Caco-2 (cell line): ENCODE measurements at regions not wholly inside any gene's neighbourhood (a gene's known extent, or its start where the extent isn't known, plus 50 kb on each side); places are given as distances from the start of the nearest gene placed in this dataset.

ENCODE experiments used
- BruUV-seq: library from RNA; stranded (reverse); fragments of 400-500 nt; replicated peaks from 2 replicates; lab custom pipeline; 2021; lab: Mats Ljungman, UMichigan
- CTCF ChIA-PET: fragments of 300-600 bp; sonication (Branson Sonifier 250); formaldehyde crosslinking; loops from one replicate; lab custom pipeline; 2022; ENCODE audit warnings: antibody characterized with exemption; lab: Charles Lee
- POLR2A ChIA-PET: fragments of 300-600 bp; sonication (Branson Sonifier 250); formaldehyde crosslinking; loops from one replicate; lab custom pipeline; 2022; ENCODE audit warnings: antibody characterized with exemption; lab: Charles Lee
- DNase-seq, 2 experiments: peaks; one replicate each; pipeline versions ENCODE4 v3.0.0 to v3.0.0-alpha.2; 2020 to 2022
- H3K27me3 ChIP-seq: replicated peaks from 2 replicates; pipeline ENCODE4 v1.6.0; 2011; ENCODE audit warnings: low read length; ENCODE audit not compliant: control insufficient read depth, insufficient read depth
- H3K36me3 ChIP-seq: 2 replicates; pipeline ENCODE4 v1.5.1; 2011; ENCODE audit warnings: low read length; ENCODE audit not compliant: control insufficient read depth, insufficient read depth
- H3K4me1 ChIP-seq: fragments of 250-450 bp; sonication (Bioruptor Pico); 2 replicates; pipeline ENCODE4 v1.5.1; 2020; ENCODE audit warnings: mild to moderate bottlenecking
- H3K4me3 ChIP-seq: 2 replicates; pipeline ENCODE4 v1.5.1; 2011; ENCODE audit warnings: low read depth, mild to moderate bottlenecking, control low read depth, low read length
- H3K9me3 ChIP-seq: fragments of 250-450 bp; sonication (Bioruptor Pico); 2 replicates; pipeline ENCODE4 v1.5.1; 2020; ENCODE audit warnings: mild to moderate bottlenecking, moderate library complexity
- H3K27ac Mint-ChIP-seq: one replicate; pipeline ENCODE4 v1.8.0; 2022; ENCODE audit warnings: mixed read lengths; ENCODE audit not compliant: unreplicated experiment
- H3K27me3 Mint-ChIP-seq: one replicate; pipeline ENCODE4 v1.8.0; 2022; ENCODE audit warnings: mixed read lengths; ENCODE audit not compliant: insufficient read depth, unreplicated experiment
- H3K36me3 Mint-ChIP-seq: one replicate; pipeline ENCODE4 v1.8.0; 2022; ENCODE audit warnings: mild to moderate bottlenecking, mixed read lengths; ENCODE audit not compliant: insufficient read depth, unreplicated experiment
- H3K4me1 Mint-ChIP-seq: one replicate; pipeline ENCODE4 v1.8.0; 2022; ENCODE audit warnings: low read depth, mixed read lengths; ENCODE audit not compliant: unreplicated experiment
- H3K4me3 Mint-ChIP-seq: one replicate; pipeline ENCODE4 v1.8.0; 2022; ENCODE audit warnings: mild to moderate bottlenecking, moderate library complexity, mixed read lengths; ENCODE audit not compliant: unreplicated experiment
- H3K9me3 Mint-ChIP-seq: one replicate; pipeline ENCODE4 v1.8.0; 2022; ENCODE audit warnings: mixed read lengths; ENCODE audit not compliant: unreplicated experiment
- CTCF ChIP-seq, 2 experiments: fragments of 200-600 bp in 1 of 2; IDR thresholded peaks; 1 replicate in 1 of 2; 2 replicates in 1 of 2; pipeline versions ENCODE4 v1.5.1 to v1.8.0; 2011 to 2022; ENCODE audit warnings: antibody characterized with exemption in 1 of 2, control low read depth in 1 of 2, inconsistent platforms in 1 of 2, low read depth in 1 of 2, low read length in 1 of 2, mild to moderate bottlenecking in 1 of 2, moderate library complexity in 1 of 2; ENCODE audit not compliant: insufficient read depth in 1 of 2, severe bottlenecking in 1 of 2, unreplicated experiment in 1 of 2
- intact Hi-C: fragments of 100-400 bp; cut with micrococcal nuclease; formaldehyde crosslinking; loops from one replicate; pipeline ENCODE4 v1.10.0; 2022; ENCODE audit not compliant: unreplicated experiment

- Mint-ChIP-seq H3K27me3 (no peaks in the 10 kb centered on the region), H3K4me3 (peak overlapping the region; percentile 49), H3K27ac (peak overlapping the region; percentile 80), H3K9me3 (no peaks in the 10 kb centered on the region), H3K4me1 (peaks cover 11% of the 10 kb centered on the region), H3K36me3 (no peaks in the 10 kb centered on the region)
- no peak for DNase-seq
- BruUV-seq, result no TSS peak
- ChIA-PET POLR2A (no interaction called here), CTCF (interaction anchor here (0.6 kb wide), 1 partner anchor 536 kb away, joined by 3 read pairs; no protein-coding TSS in a partner anchor)
- no peak for TF ChIP-seq CTCF (IDR thresholded peaks at IDR 0.05; ENCODE audit: insufficient read depth in 1 of 2, low read depth in 1 of 2, low read length in 1 of 2, severe bottlenecking in 1 of 2, unreplicated experiment in 1 of 2)
- peaks cover 13% of the 10 kb centered on the region for H3K4me1 ChIP-seq
- H3K4me3 ChIP-seq, result no peak overlapping the region
- intact Hi-C loops, result loop anchor here (10.0 kb wide), 1 partner anchor 149 kb away; no protein-coding TSS in a partner anchor
- H3K9me3 ChIP-seq, result no peaks in the 10 kb centered on the region
- no peaks in the 10 kb centered on the region for H3K36me3 ChIP-seq
- H3K27me3 ChIP-seq, result no peaks in the 10 kb centered on the region
Observed at GRCh38 chr5:68433526-68433922, 218.0 kb downstream of the PIK3R1 start.

GRCh38 chr5:68433923-68434879 lies 218.6 kb downstream of the PIK3R1 start:
- TF ChIP-seq CTCF (IDR thresholded peaks at IDR 0.05; ENCODE audit: insufficient read depth in 1 of 2, low read depth in 1 of 2, low read length in 1 of 2, severe bottlenecking in 1 of 2, unreplicated experiment in 1 of 2), result no peak
- intact Hi-C loops, result loop anchor here (10.0 kb wide), 1 partner anchor 149 kb away; no protein-coding TSS in a partner anchor
- Mint-ChIP-seq H3K4me1 (peaks cover 11% of the 10 kb centered on the region), H3K9me3 (no peaks in the 10 kb centered on the region), H3K27ac (peak overlapping the region; percentile 80), H3K4me3 (peak overlapping the region; percentile 49), H3K36me3 (no peaks in the 10 kb centered on the region), H3K27me3 (no peaks in the 10 kb centered on the region)
- peak; percentile 72 to 89 for DNase-seq
- no peak overlapping the region for H3K4me3 ChIP-seq
- H3K4me1 ChIP-seq, result peaks cover 13% of the 10 kb centered on the region
- POLR2A ChIA-PET, result no interaction called here
- no peaks in the 10 kb centered on the region for H3K36me3 ChIP-seq
- no peaks in the 10 kb centered on the region for H3K9me3 ChIP-seq
- no peaks in the 10 kb centered on the region for H3K27me3 ChIP-seq
- BruUV-seq, result no TSS peak
- CTCF ChIA-PET, result interaction anchor here (0.6 kb wide), 1 partner anchor 535 kb away, joined by 3 read pairs; no protein-coding TSS in a partner anchor

GRCh38 chr5:68435611-68436010 lies 220.1 kb downstream of the PIK3R1 start:
- BruUV-seq, result no TSS peak
- Mint-ChIP-seq H3K4me1 (peaks cover 11% of the 10 kb centered on the region), H3K4me3 (no peak overlapping the region), H3K9me3 (no peaks in the 10 kb centered on the region), H3K27ac (no peak overlapping the region), H3K27me3 (no peaks in the 10 kb centered on the region), H3K36me3 (no peaks in the 10 kb centered on the region)
- Histone ChIP-seq H3K4me3 (no peak overlapping the region), H3K9me3 (no peaks in the 10 kb centered on the region), H3K36me3 (no peaks in the 10 kb centered on the region), H3K27me3 (no peaks in the 10 kb centered on the region), H3K4me1 (peaks cover 13% of the 10 kb centered on the region)
- POLR2A ChIA-PET, result no interaction called here
- intact Hi-C loops, result loop anchor here (10.0 kb wide), 1 partner anchor 151 kb away; no protein-coding TSS in a partner anchor
- CTCF ChIA-PET, result no interaction called here
- no peak for DNase-seq
- TF ChIP-seq CTCF (IDR thresholded peaks at IDR 0.05; ENCODE audit: insufficient read depth in 1 of 2, low read depth in 1 of 2, low read length in 1 of 2, severe bottlenecking in 1 of 2, unreplicated experiment in 1 of 2), result no peak
